ENCODE measurements at regions not wholly inside any gene's neighbourhood (a gene's known extent, or its start where the extent isn't known, plus 50 kb on each side); places are given as distances from the start of the nearest gene placed in this dataset.

GRCh38 chrX:144327495-144327894 lies 443.6 kb downstream of the UBE2NL start:
- TF ChIP-seq CTCF (IDR thresholded peaks at IDR 0.05) (no peak), EZH2 (IDR thresholded peaks at IDR 0.05; ENCODE audit: borderline replicate concordance, insufficient read depth, low read depth, low read length, poor library complexity, severe bottlenecking) (no peak)

All from B cell (primary cell).